ENCODE measurements at regions not wholly inside any gene's neighbourhood (a gene's known extent, or its start where the extent isn't known, plus 50 kb on each side); places are given as distances from the start of the nearest gene placed in this dataset.
A peak's percentile ranks its signal among the peaks of the same experiment; 100 is the strongest.

DNA sequence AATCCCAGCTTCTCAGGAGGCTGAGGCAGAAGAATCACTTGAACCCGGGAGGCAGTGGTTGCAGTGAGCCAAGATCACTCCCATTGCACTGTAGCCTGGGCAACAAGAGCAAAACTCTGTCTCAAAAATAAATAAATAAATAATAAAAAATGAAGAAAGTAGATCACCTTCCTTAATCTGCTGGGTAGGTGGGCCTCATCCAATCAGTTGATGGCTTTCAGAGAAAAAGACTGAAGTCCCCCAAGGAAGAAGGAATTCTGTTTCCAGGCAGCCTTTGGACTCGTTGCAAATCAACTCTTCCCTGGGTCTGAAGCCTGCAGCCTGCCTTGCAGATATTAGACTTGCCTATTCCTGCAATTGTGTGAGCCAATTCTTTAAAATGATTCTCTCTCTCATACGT is 136.5 kb downstream of the TFCP2L1 start:
- H3K36me3 ChIP-seq, result no peaks in the 10 kb centered on the region
- ATAC-seq (ENCODE audit: low FRiP score in 2 of 2), result no peak
- H3K9me3 ChIP-seq, result no peaks in the 10 kb centered on the region
- WGBS, 2 donors, result 76 to 86% methylated on average over 3 of the region's 3 CpGs
- DNase-seq, result no peak
- no peak overlapping the region for H3K27ac ChIP-seq
- H3K4me3 ChIP-seq, result no peak overlapping the region
- peaks cover 0 to 6% (median 1%) of the 10 kb centered on the region in 4 donors for H3K4me1 ChIP-seq
- no peaks in the 10 kb centered on the region for H3K27me3 ChIP-seq
- TF ChIP-seq POLR2AphosphoS5 (IDR thresholded peaks at IDR 0.05), result no peak
- TF ChIP-seq CTCF (IDR thresholded peaks at IDR 0.05), result no peak
- no peak for TF ChIP-seq POLR2A (IDR thresholded peaks at IDR 0.05)
- TF ChIP-seq EP300 (IDR thresholded peaks at IDR 0.05), result no peak

GRCh38 chr2:121149384-121149783 is 135.6 kb downstream of the TFCP2L1 start:
- no peak for ATAC-seq (ENCODE audit: low FRiP score in 2 of 2)
- no peak for DNase-seq
- no peaks in the 10 kb centered on the region for H3K9me3 ChIP-seq
- H3K4me3 ChIP-seq, result no peak overlapping the region
- TF ChIP-seq POLR2AphosphoS5 (IDR thresholded peaks at IDR 0.05) (no peak), POLR2A (IDR thresholded peaks at IDR 0.05) (no peak), CTCF (IDR thresholded peaks at IDR 0.05) (no peak), EP300 (IDR thresholded peaks at IDR 0.05) (no peak)
- no peaks in the 10 kb centered on the region for H3K36me3 ChIP-seq
- 79% methylated on average over 4 of the region's 4 CpGs for WGBS, 2 donors
- peaks cover 0 to 6% (median 1%) of the 10 kb centered on the region in 4 donors for H3K4me1 ChIP-seq
- no peak overlapping the region for H3K27ac ChIP-seq
- H3K27me3 ChIP-seq, result no peaks in the 10 kb centered on the region

GRCh38 chr2:121150126-121150525 is 134.9 kb downstream of the TFCP2L1 start:
- Histone ChIP-seq H3K4me3 (no peak overlapping the region), H3K36me3 (no peaks in the 10 kb centered on the region), H3K4me1 (peaks cover 0 to 12% (median 3%) of the 10 kb centered on the region in 4 donors), H3K27ac (no peak overlapping the region), H3K27me3 (no peaks in the 10 kb centered on the region), H3K9me3 (no peaks in the 10 kb centered on the region)
- WGBS, 2 donors, result 53 to 67% methylated on average over 5 to 7 of the region's 7 CpGs
- ATAC-seq (ENCODE audit: low FRiP score in 2 of 2) (no peak), DNase-seq (no peak)
- TF ChIP-seq EP300 (IDR thresholded peaks at IDR 0.05) (no peak), CTCF (IDR thresholded peaks at IDR 0.05) (no peak), POLR2A (IDR thresholded peaks at IDR 0.05) (no peak), POLR2AphosphoS5 (IDR thresholded peaks at IDR 0.05) (no peak)

DNA sequence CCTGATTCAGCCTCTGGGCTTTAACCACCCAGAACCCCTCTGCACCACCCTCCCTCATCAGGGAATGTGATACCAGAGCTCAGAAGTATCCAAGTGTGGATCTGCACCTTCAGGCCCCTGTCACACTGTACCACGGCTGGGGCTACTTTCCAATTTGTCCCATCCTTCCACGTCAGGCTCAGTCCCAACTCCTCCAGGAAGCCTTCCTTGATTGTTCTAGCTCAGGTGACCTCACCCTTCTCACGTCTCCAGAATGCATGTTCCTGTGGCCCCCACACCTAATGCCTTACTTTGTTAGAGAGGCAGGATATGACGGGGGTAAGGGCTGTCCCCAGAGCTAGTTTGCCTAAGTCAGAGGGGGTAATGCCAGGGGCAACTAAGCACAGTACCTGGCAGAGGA is 134.3 kb downstream of the TFCP2L1 start:
- H3K27ac ChIP-seq, result no peak overlapping the region
- ATAC-seq (ENCODE audit: low FRiP score in 2 of 2) (no peak), DNase-seq (no peak)
- no peaks in the 10 kb centered on the region for H3K9me3 ChIP-seq
- peaks cover 0 to 13% (median 4%) of the 10 kb centered on the region in 4 donors for H3K4me1 ChIP-seq
- no peaks in the 10 kb centered on the region for H3K36me3 ChIP-seq
- TF ChIP-seq CTCF (IDR thresholded peaks at IDR 0.05), result no peak
- no peak for TF ChIP-seq EP300 (IDR thresholded peaks at IDR 0.05)
- no peak for TF ChIP-seq POLR2AphosphoS5 (IDR thresholded peaks at IDR 0.05)
- no peak for TF ChIP-seq POLR2A (IDR thresholded peaks at IDR 0.05)
- no peak overlapping the region for H3K4me3 ChIP-seq
- 84% methylated on average over 4 of the region's 4 CpGs for WGBS, 2 donors
- no peaks in the 10 kb centered on the region for H3K27me3 ChIP-seq

- Histone ChIP-seq H3K4me1 (peaks cover 0 to 13% (median 4%) of the 10 kb centered on the region in 4 donors), H3K36me3 (no peaks in the 10 kb centered on the region), H3K4me3 (no peak overlapping the region), H3K27ac (peak overlapping the region in 3 of 4 donors; percentile 18 to 82 (median 67)), H3K27me3 (no peaks in the 10 kb centered on the region), H3K9me3 (no peaks in the 10 kb centered on the region)
- TF ChIP-seq EP300 (IDR thresholded peaks at IDR 0.05) (no peak), POLR2A (IDR thresholded peaks at IDR 0.05) (peak in 1 of 4 donors; percentile 25)
- ATAC-seq (ENCODE audit: low FRiP score in 2 of 2) (peak; percentile 40 to 86), DNase-seq (peak in 1 of 2 donors; percentile 95)
- WGBS, 2 donors, result 79 to 81% methylated on average over 14 of the region's 14 CpGs
Measured at GRCh38 chr2:121151311-121152109, 133.5 kb downstream of the TFCP2L1 start.

All from upper lobe of left lung (tissue), 6 donors.